GM12878 (cell line): ENCODE measurements at regions not wholly inside any gene's neighbourhood (a gene's known extent, or its start where the extent isn't known, plus 50 kb on each side); places are given as distances from the start of the nearest gene placed in this dataset.

Experiments used
- ATAC-seq: fragments of 200-7000 bp; cut with Tn5 transposase; 3 replicates; pipeline ENCODE4 v1.9.1; 2020; ENCODE audit warnings: mild to moderate bottlenecking, moderate library complexity
- BruUV-seq: library from RNA; stranded (reverse); fragments of 400-500 nt; replicated peaks from 2 replicates; lab custom pipeline; 2021; lab: Mats Ljungman, UMichigan
- CTCF ChIA-PET: fragments of 300-600 bp; sonication (Branson Sonifier 250); formaldehyde crosslinking; extraction: SDS; loops from one replicate; lab custom pipeline; 2021; ENCODE audit warnings: inconsistent platforms; lab: Yijun Ruan, JAX
- POLR2A ChIA-PET: fragments of 350-600 bp; formaldehyde crosslinking; extraction: SDS; loops from one replicate; lab custom pipeline; 2021; ENCODE audit warnings: inconsistent platforms; lab: Charles Lee
- RAD21 ChIA-PET: fragments of 300-600 bp; sonication (Branson Sonifier 250); formaldehyde crosslinking; loops from one replicate; lab custom pipeline; 2023; ENCODE audit warnings: antibody characterized with exemption; ENCODE audit not compliant: unreplicated experiment; lab: Charles Lee
- SMC1A ChIA-PET: fragments of 300-600 bp; sonication (Branson Sonifier 250); formaldehyde crosslinking; loops from one replicate; lab custom pipeline; 2023; ENCODE audit not compliant: unreplicated experiment, uncharacterized antibody; lab: Charles Lee
- DNase-seq: peaks from one replicate; pipeline ENCODE4 v3.0.0-alpha.2; 2011; ENCODE audit warnings: low read depth, low spot score
- FAIRE-seq: peaks from 3 replicates; lab custom pipeline; 2011; peaks lifted over from hg19 to GRCh38; lab: Jason Lieb, UNC
- H2AFZ ChIP-seq: 2 replicates; pipeline ENCODE4 v1.6.0; 2011; ENCODE audit warnings: low read depth, low read length, control low read depth; ENCODE audit not compliant: control insufficient read depth
- H3K27ac ChIP-seq: 2 replicates; pipeline ENCODE4 v1.5.1; 2011; ENCODE audit warnings: control low read depth; ENCODE audit not compliant: control insufficient read depth, insufficient read depth
- H3K27me3 ChIP-seq, 2 experiments: replicated peaks in 1 of 2; 2 replicates each; pipeline versions ENCODE4 v1.6.0 to v1.6.1; 2011; ENCODE audit warnings: low read length in 1 of 2; ENCODE audit not compliant: control insufficient read depth in 2 of 2, insufficient read depth in 2 of 2
- H3K36me3 ChIP-seq, 2 experiments: 2 replicates each; pipeline ENCODE4 v1.5.1; 2011; ENCODE audit warnings: low read length in 1 of 2; ENCODE audit not compliant: control insufficient read depth in 2 of 2, insufficient read depth in 2 of 2
- H3K4me1 ChIP-seq: 2 replicates; pipeline ENCODE4 v1.6.1; 2011; ENCODE audit warnings: mild to moderate bottlenecking, low read length, moderate library complexity, mixed read lengths; ENCODE audit not compliant: control insufficient read depth, insufficient read depth
- H3K4me2 ChIP-seq: 2 replicates; pipeline ENCODE4 v1.6.0; 2011; ENCODE audit warnings: control low read depth; ENCODE audit not compliant: control insufficient read depth, insufficient read depth
- H3K4me3 ChIP-seq: fragments of 200-600 bp; sonication (generic); 2 replicates; pipeline ENCODE4 v1.5.1; 2016
- H3K79me2 ChIP-seq: 2 replicates; pipeline ENCODE4 v1.6.0; 2011; ENCODE audit warnings: low read length; ENCODE audit not compliant: control insufficient read depth, insufficient read depth
- H3K9ac ChIP-seq: 2 replicates; pipeline ENCODE4 v1.8.0; 2011; ENCODE audit warnings: low read length, control low read depth, mixed read lengths; ENCODE audit not compliant: control insufficient read depth, insufficient read depth
- H3K9me3 ChIP-seq: replicated peaks from 3 replicates; pipeline ENCODE4 v1.5.1; 2011; ENCODE audit warnings: mild to moderate bottlenecking, low read length; ENCODE audit not compliant: control insufficient read depth, insufficient read depth
- H4K20me1 ChIP-seq: 2 replicates; pipeline ENCODE4 v1.6.0; 2011; ENCODE audit not compliant: control insufficient read depth, insufficient read depth
- IRF4 ChIP-seq: IDR thresholded peaks from 2 replicates; pipeline ENCODE4 v1.6.1; 2011; ENCODE audit warnings: low read depth, low read length
- MTA2 ChIP-seq: fragments of 450-650 bp; IDR thresholded peaks from 2 replicates; pipeline ENCODE4 v1.6.1; 2016; ENCODE audit warnings: low read depth, mild to moderate bottlenecking, moderate library complexity
- RAD21 ChIP-seq: IDR thresholded peaks from 2 replicates; pipeline ENCODE4 v1.6.1; 2011; ENCODE audit warnings: mild to moderate bottlenecking, low read depth, low read length, moderate library complexity; ENCODE audit not compliant: insufficient read depth
- WGBS: methylation state at CpG from one replicate; pipeline ENCODE4 v1.1.6; 2016; ENCODE audit warnings: low lambda C conversion rate; ENCODE audit not compliant: insufficient replicate concordance, insufficient coverage; ENCODE audit errors: missing lambda C conversion rate; 5-methylcytosine and 5-hydroxymethylcytosine counted together
- in situ Hi-C: fragments of 300-500 bp; cut with MboI; formaldehyde crosslinking; loops from 9 replicates; pipeline ENCODE4 v1.14.3; 2018; ENCODE audit warnings: mixed read lengths
- intact Hi-C: fragments of 100-400 bp; cut with micrococcal nuclease; formaldehyde crosslinking; loops from one replicate; pipeline ENCODE4 v1.14.2; 2022; ENCODE audit not compliant: unreplicated experiment
- TF ChIP-seq, protein P1 (sequence below): fragments of 450-650 bp; IDR thresholded peaks from 2 replicates; pipeline ENCODE4 v1.6.1; 2016; ENCODE audit warnings: mild to moderate bottlenecking, moderate library complexity, borderline replicate concordance
- TF ChIP-seq, protein P2 (sequence below): fragments of 450-650 bp; IDR thresholded peaks from 2 replicates; pipeline ENCODE4 v1.6.1; 2017; ENCODE audit warnings: low read depth, mild to moderate bottlenecking, moderate library complexity
- TF ChIP-seq, protein P3 (sequence below), 3 experiments: IDR thresholded peaks in 2 of 3; conservative IDR thresholded peaks in 1 of 3; 2 replicates each; pipeline ENCODE4 v1.5.1; 2011; ENCODE audit warnings: low read depth in 3 of 3, low read length in 3 of 3, mild to moderate bottlenecking in 3 of 3, control low read depth in 2 of 3, moderate library complexity in 2 of 3, inconsistent platforms in 1 of 3, mixed read lengths in 1 of 3; ENCODE audit not compliant: control insufficient read depth in 2 of 3, insufficient read depth in 1 of 3; ENCODE audit errors: extremely low read depth in 1 of 3

DNA sequence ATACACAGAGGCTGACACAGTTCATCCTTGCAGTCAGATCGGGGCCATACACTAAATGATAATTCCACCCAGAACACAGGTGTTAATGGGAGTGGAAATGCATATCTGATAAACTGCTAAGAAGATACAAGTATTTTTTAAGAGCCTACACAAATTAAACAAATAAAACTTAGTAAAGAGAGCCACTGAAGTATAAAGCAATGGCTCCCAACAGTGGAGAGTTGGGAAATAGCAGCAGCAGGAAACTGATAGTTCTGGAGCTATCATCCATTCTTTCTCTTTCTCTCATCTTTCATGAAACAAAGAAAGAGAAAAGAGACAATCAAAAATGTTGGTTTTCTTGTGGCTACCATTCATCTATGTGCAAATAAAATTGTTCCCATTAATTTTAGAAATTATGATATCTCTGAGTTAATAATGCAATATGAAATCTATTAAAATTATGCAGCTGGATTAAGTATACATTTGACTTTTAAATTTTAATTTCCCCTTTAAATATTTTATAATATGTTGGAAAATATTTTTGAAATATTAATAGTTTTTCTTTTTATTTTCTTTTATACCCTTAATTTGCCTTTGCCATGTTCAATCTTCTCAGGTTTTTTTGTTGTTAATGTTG is 120.8 kb downstream of the EMB start:
- FAIRE-seq, result no peak
- RAD21 ChIA-PET, result no interaction called here
- intact Hi-C loops, result loop anchor here (10.0 kb wide), 1 partner anchor 195 kb away; no protein-coding TSS in a partner anchor
- CTCF ChIA-PET, result interaction anchor here (1.9 kb wide), 1 partner anchor 17 kb away, joined by 6 read pairs; no protein-coding TSS in a partner anchor
- in situ Hi-C loops, result no loop called here
- whole genome bisulfite sequencing, result 0% methylated on average over 1 of the region's 1 CpG
- POLR2A ChIA-PET, result no interaction called here
- Histone ChIP-seq H3K27ac (no peak overlapping the region), H3K4me3 (no peak overlapping the region), H2AFZ (no peak overlapping the region), H3K4me2 (no peak overlapping the region), H3K36me3 (no peaks in the 10 kb centered on the region), H3K27me3 (no peaks in the 10 kb centered on the region), H3K79me2 (no peaks in the 10 kb centered on the region), H3K9ac (no peak overlapping the region), H4K20me1 (no peaks in the 10 kb centered on the region), H3K9me3 (no peaks in the 10 kb centered on the region), H3K4me1 (no peaks in the 10 kb centered on the region)
- TF ChIP-seq, protein P1, sequence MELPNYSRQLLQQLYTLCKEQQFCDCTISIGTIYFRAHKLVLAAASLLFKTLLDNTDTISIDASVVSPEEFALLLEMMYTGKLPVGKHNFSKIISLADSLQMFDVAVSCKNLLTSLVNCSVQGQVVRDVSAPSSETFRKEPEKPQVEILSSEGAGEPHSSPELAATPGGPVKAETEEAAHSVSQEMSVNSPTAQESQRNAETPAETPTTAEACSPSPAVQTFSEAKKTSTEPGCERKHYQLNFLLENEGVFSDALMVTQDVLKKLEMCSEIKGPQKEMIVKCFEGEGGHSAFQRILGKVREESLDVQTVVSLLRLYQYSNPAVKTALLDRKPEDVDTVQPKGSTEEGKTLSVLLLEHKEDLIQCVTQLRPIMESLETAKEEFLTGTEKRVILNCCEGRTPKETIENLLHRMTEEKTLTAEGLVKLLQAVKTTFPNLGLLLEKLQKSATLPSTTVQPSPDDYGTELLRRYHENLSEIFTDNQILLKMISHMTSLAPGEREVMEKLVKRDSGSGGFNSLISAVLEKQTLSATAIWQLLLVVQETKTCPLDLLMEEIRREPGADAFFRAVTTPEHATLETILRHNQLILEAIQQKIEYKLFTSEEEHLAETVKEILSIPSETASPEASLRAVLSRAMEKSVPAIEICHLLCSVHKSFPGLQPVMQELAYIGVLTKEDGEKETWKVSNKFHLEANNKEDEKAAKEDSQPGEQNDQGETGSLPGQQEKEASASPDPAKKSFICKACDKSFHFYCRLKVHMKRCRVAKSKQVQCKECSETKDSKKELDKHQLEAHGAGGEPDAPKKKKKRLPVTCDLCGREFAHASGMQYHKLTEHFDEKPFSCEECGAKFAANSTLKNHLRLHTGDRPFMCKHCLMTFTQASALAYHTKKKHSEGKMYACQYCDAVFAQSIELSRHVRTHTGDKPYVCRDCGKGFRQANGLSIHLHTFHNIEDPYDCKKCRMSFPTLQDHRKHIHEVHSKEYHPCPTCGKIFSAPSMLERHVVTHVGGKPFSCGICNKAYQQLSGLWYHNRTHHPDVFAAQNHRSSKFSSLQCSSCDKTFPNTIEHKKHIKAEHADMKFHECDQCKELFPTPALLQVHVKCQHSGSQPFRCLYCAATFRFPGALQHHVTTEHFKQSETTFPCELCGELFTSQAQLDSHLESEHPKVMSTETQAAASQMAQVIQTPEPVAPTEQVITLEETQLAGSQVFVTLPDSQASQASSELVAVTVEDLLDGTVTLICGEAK, result no peak
- TF ChIP-seq, protein P2, sequence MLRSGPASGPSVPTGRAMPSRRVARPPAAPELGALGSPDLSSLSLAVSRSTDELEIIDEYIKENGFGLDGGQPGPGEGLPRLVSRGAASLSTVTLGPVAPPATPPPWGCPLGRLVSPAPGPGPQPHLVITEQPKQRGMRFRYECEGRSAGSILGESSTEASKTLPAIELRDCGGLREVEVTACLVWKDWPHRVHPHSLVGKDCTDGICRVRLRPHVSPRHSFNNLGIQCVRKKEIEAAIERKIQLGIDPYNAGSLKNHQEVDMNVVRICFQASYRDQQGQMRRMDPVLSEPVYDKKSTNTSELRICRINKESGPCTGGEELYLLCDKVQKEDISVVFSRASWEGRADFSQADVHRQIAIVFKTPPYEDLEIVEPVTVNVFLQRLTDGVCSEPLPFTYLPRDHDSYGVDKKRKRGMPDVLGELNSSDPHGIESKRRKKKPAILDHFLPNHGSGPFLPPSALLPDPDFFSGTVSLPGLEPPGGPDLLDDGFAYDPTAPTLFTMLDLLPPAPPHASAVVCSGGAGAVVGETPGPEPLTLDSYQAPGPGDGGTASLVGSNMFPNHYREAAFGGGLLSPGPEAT, result no peak
- 0 out of 2 replicates have a peak, but pooled peaks have one; percentile 20 for TF ChIP-seq RAD21
- TF ChIP-seq MTA2, result no peak
- TF ChIP-seq, protein P3, sequence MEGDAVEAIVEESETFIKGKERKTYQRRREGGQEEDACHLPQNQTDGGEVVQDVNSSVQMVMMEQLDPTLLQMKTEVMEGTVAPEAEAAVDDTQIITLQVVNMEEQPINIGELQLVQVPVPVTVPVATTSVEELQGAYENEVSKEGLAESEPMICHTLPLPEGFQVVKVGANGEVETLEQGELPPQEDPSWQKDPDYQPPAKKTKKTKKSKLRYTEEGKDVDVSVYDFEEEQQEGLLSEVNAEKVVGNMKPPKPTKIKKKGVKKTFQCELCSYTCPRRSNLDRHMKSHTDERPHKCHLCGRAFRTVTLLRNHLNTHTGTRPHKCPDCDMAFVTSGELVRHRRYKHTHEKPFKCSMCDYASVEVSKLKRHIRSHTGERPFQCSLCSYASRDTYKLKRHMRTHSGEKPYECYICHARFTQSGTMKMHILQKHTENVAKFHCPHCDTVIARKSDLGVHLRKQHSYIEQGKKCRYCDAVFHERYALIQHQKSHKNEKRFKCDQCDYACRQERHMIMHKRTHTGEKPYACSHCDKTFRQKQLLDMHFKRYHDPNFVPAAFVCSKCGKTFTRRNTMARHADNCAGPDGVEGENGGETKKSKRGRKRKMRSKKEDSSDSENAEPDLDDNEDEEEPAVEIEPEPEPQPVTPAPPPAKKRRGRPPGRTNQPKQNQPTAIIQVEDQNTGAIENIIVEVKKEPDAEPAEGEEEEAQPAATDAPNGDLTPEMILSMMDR (IDR thresholded peaks at IDR 0.05 in 2 of 3, conservative IDR thresholded peaks at IDR 0.05 in 1 of 3; ENCODE audit: control insufficient read depth in 2 of 3, extremely low read depth in 1 of 3, insufficient read depth in 1 of 3, low read depth in 3 of 3, low read length in 3 of 3), result peak in 2 of 3 experiments; percentile 6 to 21; a peak in 1 of 6 replicates
- TF ChIP-seq IRF4, result no peak
- no peak for DNase-seq
- SMC1A ChIA-PET, result no interaction called here
- no TSS peak for BruUV-seq
- no peak for ATAC-seq
